HG02610 (cell line): ENCODE measurements at regions not wholly inside any gene's neighbourhood (a gene's known extent, or its start where the extent isn't known, plus 50 kb on each side); places are given as distances from the start of the nearest gene placed in this dataset.
"Not testable (repeated sequence)": the region's sequence is repeated elsewhere in the genome, so short reads cannot be mapped to it uniquely, and the experiment has no call there.

Experiments used
- ATAC-seq: cut with Tn5 transposase; IDR thresholded peaks from one replicate; pipeline ENCODE4 v1.9.1; 2021; ENCODE audit warnings: mild to moderate bottlenecking, moderate library complexity; ENCODE audit not compliant: unreplicated experiment

DNA sequence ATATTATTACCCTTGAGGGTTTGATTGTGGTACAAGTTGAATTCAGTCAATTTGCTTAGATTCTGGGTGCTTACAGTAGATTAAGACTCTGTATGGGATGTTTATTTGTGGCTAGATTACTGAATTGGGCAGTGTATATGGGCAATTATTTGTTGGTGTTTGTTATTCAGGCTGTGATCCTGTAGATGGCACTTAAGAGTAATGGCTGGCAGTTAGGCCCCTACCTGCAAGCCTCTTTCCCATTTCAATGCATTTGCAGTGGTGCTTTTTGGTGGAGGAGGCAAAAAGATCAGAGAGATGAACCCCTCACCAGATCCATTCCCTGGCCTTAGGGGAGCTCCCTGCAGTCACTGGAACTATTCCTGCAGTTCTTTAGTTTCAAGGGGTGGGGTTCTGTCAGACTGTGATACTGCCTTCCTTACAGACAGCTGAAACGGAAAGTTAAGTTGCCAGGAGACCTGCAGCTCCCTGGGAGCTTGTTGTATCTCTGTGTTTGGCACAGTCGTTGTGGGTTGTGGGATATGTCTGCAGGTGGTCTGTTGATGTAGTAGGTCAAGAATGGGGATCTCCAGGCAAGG, 199.5 kb downstream of the AASDHPPT start:
- ATAC-seq: no peak

DNA sequence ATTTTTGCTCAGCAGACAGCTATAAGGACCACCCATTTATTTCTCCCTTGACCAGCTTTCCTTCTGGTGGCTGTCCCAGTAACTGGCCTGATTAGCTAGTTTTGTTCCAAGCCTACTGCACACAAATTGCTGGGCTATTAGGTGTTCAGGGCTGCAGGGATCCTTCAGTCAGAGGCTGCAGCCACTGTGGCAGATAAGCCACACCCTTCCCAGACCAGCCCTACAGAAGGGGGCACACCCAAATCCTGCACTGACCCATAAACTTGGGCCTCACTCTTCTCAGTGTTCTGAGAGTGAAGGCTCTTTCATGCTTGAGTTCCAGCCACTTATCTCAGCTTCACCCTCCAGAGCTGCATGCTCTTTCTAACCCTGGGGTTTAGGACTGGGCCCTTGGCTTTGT, 200.0 kb downstream of the AASDHPPT start:
- ATAC-seq: no peak

DNA sequence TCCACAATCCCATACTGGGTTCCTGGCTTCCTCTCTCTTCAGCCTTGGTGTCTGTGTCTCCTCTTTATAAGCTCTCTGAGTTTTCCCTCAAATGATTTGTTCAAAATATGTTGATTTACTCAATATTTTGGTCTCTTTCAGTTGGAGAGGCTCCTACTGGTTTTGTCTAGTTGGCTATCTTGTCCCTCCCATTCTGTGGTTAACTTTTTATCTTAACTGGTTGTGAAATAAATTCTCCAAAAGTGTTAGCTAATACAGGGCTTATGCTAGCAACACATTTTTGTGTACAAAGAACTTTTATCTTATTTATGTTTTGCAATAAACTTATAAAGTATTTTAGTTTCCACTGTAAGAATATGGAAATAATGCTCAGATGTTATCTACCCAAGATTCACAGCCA, 200.9 kb downstream of the AASDHPPT start:
- ATAC-seq: no peak

- ATAC-seq: no peak
These were observed 202.6 kb downstream of the AASDHPPT start for GRCh38 chr11:106280036-106280435.

- no peak for ATAC-seq
These were observed 204.2 kb downstream of the AASDHPPT start for GRCh38 chr11:106281455-106282173.

DNA sequence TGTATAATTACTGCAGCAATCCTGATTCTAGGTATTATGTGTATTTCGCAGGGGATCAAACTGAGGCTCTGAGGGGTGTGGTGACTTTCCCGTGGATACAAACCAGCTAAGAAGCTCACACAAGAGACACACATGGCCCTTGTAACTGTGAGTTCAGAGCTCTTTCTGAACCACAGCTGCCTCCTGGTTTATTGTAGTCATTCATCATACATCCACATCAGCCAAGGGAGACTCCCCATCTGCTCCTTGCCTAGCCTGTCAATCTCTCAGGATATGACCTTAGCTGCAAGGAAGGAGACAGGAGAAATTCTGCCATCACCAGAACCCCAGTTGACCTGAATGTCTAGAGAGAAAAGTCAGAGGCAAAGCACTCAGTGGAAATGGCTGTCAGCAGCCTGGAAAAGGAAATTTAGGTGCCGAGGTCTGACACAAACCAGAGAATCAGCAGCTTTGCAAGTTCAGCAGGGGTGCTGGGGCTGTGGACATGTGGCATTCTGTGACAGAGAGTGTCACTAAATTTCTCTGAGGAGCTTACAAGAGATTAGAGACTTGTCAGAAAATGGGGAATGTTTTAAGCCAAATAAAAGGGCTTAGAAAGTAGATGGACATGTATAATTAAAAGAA, 209.5 kb downstream of the AASDHPPT start:
- no peak for ATAC-seq

DNA sequence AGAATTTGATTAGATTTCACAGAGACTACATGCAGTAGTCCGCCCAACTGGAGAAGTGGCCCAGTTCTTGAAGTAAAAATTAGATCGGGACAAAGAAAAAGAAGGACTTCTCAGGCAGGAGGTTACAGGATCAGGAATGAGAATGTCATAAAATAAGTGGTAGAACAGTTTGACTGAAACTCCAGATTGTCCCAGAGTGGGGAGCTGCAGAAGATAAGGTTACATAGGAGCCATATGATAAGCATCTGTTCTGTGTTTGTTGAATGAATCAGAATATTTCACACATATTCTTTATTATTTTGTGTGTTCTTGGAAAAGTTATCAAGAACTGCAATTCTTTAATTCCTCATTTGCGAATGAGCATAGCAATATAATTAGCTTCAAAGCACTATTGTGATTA, 210.6 kb downstream of the AASDHPPT start:
- ATAC-seq: no peak

- no peak for ATAC-seq
These were observed 211.4 kb downstream of the AASDHPPT start for GRCh38 chr11:106288822-106289387.

DNA sequence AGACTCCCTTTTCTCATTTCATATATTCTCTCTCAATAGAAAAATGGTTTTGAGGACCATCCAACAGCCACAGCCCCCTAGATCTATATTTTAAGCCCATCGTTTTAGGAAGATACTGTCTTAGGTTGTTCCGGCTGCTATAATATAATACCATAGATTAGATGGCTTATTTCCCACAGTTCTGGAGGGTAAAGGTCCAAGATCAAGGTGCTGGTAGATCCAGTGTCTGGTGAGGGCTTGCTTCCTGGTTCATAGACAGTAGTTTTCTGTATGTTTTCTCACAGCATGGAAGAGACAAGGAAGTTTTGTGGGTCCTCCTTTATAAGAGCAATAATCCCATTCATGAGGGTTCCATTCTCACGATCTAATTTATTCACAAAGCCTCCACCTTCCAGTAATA, 215.1 kb downstream of the AASDHPPT start:
- ATAC-seq: no peak

DNA sequence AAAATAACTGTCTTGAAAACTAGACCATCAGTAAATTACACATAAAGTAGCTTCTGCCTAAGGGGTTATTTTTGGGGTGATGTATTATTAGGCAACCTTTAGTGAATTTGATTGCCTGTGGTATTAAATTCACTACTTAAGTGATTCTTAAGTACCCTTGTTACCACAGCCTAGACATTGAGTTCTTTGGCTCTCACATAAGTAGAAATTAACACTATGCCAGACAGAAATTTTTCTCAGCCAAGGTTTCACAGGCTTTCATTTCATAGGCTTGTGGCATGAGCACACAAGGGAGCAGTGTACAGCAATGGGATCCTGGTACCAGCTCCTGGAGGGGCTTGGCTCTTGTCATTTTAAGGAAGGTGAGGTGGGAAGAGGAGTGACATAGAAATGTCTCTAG, 218.5 kb downstream of the AASDHPPT start:
- ATAC-seq: no peak

- ATAC-seq: no peak
These were observed 225.0 kb downstream of the AASDHPPT start for GRCh38 chr11:106302416-106302815.

DNA sequence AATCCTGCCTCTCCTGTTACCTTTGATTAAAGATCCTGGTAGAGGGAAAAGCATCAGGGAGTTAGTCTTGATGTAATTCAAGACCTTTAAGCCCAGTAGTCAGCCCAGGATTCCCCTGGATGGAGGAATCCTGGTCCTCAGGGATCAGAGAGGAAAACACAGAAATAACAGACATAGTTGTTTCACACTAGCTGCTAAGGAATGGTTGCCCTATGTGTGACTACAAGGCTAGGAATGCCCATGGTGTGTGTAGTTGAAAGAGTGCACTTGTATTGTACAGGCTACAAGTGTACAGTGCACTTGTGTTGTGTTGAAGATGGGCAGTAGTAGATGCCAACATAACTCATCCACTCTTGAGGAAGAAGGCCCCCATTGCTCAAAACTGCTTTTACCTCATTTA, 226.8 kb downstream of the AASDHPPT start:
- ATAC-seq: no peak

DNA sequence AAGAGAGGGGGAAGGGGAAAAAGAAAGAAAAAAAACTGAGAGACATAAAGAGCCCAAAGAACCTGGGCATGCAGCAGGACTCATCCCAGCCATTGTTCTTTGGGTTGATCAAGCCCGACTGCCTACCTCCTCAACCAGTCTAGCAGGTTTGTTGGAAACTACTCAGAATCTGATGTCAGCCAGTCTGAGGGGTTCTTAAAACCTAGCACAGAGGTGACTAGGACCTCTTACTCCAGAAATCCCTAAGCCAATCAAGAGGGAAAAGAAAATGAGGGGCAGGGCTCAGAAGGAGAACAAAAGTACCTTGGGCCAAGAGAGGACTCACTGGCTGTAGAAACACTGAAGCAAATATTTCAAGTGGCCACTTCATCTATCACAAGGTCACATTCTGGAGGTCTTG, 228.0 kb downstream of the AASDHPPT start:
- no peak for ATAC-seq

DNA sequence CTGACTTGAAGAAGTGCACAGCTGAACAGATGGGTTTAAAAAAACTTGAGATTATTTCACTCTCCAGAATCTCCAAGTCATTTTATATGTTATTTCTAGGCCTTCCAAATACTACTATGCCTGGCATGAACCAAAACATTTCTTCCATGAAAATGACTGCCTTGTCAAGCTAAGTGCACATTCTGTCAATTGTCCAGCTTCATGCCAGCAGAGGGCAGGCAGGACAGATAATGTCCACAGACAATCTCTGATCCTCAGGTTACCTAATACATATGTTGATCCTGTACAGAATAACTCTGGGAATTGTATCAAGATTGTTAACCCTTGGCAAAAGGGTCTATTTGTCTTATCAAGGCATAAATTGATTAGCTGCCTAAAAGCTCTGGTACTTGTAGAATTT, 229.5 kb downstream of the AASDHPPT start:
- no peak for ATAC-seq

- ATAC-seq: no peak
These were observed 231.7 kb downstream of the AASDHPPT start for GRCh38 chr11:106309070-106309684.

- ATAC-seq: no peak
These were observed 234.2 kb downstream of the AASDHPPT start for GRCh38 chr11:106311531-106312230.

DNA sequence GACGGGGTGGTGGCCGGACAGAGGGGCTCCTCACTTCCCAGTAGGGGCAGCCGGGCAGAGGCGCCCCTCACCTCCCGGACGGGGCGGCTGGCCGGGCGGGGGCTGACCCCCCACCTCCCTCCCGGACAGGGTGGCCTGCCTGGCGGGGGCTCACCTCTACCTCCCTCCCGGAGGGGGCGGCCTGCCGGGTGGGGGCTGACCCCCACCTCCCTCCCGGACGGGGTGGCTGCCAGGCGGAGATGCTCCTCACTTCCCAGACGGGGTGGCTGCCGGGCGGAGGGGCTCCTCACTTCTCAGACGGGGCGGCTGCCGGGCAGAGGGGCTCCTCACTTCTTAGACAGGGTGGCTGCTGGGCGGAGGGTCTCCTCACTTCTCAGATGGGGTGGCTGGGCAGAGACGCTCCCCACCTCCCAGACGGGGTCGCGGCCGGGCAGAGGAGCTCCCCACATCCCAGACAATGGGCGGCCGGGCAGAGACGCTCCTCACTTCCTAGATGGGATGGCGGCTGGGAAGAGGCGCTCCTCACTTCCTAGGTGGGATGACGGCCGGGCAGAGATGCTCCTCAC, 239.8 kb downstream of the AASDHPPT start:
- not testable (repeated sequence) for ATAC-seq

DNA sequence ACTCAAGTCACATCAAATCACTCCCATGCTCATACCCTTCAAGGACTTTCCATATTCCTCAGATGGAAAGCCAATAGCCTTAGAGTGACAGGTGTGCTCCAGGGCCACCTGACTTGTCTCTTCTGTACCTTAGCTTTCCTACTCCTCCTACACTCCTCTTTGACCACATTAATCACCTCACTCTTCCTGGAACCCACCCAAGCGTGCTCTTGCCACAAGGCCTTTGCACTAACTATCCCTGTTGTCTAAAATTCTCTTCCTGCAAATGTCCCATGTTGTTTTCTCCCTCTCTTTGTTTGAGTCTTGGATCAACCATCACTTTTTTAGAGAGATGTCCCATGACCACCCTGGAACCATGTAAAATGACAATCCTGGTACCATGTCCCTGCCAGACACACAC, 244.1 kb downstream of the AASDHPPT start:
- no peak for ATAC-seq

DNA sequence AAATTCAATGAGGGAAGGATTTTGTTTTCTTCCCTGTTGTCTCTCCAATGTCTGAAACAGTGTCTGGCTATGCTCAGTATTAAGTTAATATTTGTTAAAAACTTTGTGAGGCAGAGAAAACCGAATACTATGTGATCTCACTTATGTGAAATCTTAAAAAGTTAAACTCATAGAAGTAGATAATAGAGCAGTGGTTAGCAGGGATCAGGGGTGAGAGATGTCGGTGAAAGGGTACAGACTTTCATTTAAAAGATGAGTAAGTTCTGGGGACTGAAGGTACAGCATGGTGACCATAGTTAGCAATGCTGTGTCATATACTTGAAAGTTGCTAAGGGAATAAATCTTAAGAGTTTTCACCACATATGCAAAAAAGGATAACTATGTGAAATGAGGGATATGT, 244.6 kb downstream of the AASDHPPT start:
- no peak for ATAC-seq

- ATAC-seq: no peak
These were observed 248.6 kb downstream of the AASDHPPT start for GRCh38 chr11:106326087-106326486.

DNA sequence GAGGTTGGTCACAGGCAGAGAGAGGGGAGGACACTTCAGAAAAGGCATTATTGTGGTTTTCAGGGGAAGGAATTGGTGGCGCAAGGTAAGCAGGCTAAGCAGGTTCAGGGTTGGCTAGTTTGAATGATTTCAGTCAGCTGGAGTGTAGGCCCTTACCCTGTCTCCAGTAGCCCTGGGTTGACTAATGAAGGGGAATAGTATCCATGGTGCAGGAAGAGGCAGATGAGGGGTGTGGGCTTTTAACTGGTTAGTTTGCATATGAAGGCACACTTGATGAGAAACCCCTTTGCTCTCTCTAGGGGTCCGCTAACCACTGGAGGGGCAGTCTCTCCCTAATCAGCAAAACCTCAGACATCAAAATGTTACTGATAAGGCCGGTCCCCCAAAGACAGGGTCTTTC, 249.7 kb downstream of the AASDHPPT start:
- ATAC-seq: no peak
